ENCODE measurements at regions not wholly inside any gene's neighbourhood (a gene's known extent, or its start where the extent isn't known, plus 50 kb on each side); places are given as distances from the start of the nearest gene placed in this dataset.
"Not testable (repeated sequence)": the region's sequence is repeated elsewhere in the genome, so short reads cannot be mapped to it uniquely, and the experiment has no call there.

GRCh38 chr14:86346818-86347384, 817.0 kb downstream of the FLRT2 start:
- Histone ChIP-seq H3K27ac (ENCODE audit: low read depth, low read length) (no peak overlapping the region), H3K27me3 (ENCODE audit: control insufficient read depth, insufficient read depth, low read length) (no peaks in the 10 kb centered on the region), H3K4me3 (ENCODE audit: low read depth, low read length) (peak overlapping the region; percentile 1), H3K9me3 (ENCODE audit: control insufficient read depth, insufficient read depth, low read length) (no peaks in the 10 kb centered on the region)
- CTCF ChIA-PET, result no interaction called here
- DNase-seq (ENCODE audit: low read depth, low spot score), result no peak
- TF ChIP-seq, protein P1, sequence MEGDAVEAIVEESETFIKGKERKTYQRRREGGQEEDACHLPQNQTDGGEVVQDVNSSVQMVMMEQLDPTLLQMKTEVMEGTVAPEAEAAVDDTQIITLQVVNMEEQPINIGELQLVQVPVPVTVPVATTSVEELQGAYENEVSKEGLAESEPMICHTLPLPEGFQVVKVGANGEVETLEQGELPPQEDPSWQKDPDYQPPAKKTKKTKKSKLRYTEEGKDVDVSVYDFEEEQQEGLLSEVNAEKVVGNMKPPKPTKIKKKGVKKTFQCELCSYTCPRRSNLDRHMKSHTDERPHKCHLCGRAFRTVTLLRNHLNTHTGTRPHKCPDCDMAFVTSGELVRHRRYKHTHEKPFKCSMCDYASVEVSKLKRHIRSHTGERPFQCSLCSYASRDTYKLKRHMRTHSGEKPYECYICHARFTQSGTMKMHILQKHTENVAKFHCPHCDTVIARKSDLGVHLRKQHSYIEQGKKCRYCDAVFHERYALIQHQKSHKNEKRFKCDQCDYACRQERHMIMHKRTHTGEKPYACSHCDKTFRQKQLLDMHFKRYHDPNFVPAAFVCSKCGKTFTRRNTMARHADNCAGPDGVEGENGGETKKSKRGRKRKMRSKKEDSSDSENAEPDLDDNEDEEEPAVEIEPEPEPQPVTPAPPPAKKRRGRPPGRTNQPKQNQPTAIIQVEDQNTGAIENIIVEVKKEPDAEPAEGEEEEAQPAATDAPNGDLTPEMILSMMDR (IDR thresholded peaks at IDR 0.05; ENCODE audit: low read depth, low read length), result no peak
- POLR2A ChIA-PET, result no interaction called here

DNA sequence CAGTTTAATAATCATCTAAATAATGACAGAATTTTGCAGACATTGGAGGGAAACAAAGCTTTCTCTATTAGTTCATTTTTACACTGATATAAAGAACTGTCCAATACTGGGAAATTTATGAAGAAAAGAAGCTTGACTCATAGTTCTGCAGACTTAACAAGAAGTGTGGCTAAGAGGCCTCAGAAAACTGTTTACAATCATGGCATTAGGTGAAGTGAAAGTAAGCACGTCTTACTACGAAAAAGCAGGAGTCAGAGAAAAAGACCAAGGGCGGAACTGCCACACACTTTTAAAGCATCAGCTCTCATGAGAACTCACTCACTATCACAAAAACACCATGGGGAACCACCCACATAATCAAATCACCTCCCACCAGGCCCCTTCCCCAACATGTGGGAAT, 804.4 kb downstream of the FLRT2 start:
- Histone ChIP-seq H3K9me3 (ENCODE audit: control insufficient read depth, insufficient read depth, low read length) (no peaks in the 10 kb centered on the region), H3K4me3 (ENCODE audit: low read depth, low read length) (no peak overlapping the region), H3K27me3 (ENCODE audit: control insufficient read depth, insufficient read depth, low read length) (no peaks in the 10 kb centered on the region), H3K27ac (ENCODE audit: low read depth, low read length) (no peak overlapping the region)
- POLR2A ChIA-PET, result no interaction called here
- DNase-seq (ENCODE audit: low read depth, low spot score), result peak; percentile 3
- TF ChIP-seq, protein P1 (IDR thresholded peaks at IDR 0.05; ENCODE audit: low read depth, low read length), result no peak
- CTCF ChIA-PET, result no interaction called here

DNA sequence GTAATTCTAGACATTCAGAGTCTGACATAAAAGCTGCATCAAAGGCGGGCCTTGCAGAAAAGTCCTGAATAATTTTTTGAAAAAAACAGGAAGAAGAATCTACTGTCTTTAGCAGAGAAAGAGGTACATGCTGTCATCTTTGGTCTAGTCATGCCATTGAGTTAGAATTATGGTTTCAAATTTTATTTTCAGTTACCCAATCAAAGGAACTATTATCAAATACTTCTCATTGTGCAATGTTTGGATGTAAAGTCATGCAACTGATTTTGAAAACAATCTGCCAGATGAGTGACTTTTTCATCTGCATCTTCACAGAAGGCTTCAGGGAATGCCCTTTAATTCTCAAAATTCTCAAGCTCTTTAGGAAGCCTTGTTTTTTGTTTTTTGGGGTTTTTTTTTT, 803.5 kb downstream of the FLRT2 start:
- Histone ChIP-seq H3K27ac (ENCODE audit: low read depth, low read length) (no peak overlapping the region), H3K9me3 (ENCODE audit: control insufficient read depth, insufficient read depth, low read length) (no peaks in the 10 kb centered on the region), H3K27me3 (ENCODE audit: control insufficient read depth, insufficient read depth, low read length) (no peaks in the 10 kb centered on the region), H3K4me3 (ENCODE audit: low read depth, low read length) (no peak overlapping the region)
- POLR2A ChIA-PET, result no interaction called here
- CTCF ChIA-PET, result interaction anchor here (0.6 kb wide), 1 partner anchor 598 kb away, joined by 3 read pairs; no protein-coding TSS in a partner anchor
- TF ChIP-seq, protein P1 (IDR thresholded peaks at IDR 0.05; ENCODE audit: low read depth, low read length), result no peak
- no peak for DNase-seq (ENCODE audit: low read depth, low spot score)

- TF ChIP-seq, protein P1 (IDR thresholded peaks at IDR 0.05; ENCODE audit: low read depth, low read length), result no peak
- no peaks in the 10 kb centered on the region for H3K27me3 ChIP-seq (ENCODE audit: control insufficient read depth, insufficient read depth, low read length)
- H3K9me3 ChIP-seq (ENCODE audit: control insufficient read depth, insufficient read depth, low read length), result no peaks in the 10 kb centered on the region
- CTCF ChIA-PET, result no interaction called here
- H3K27ac ChIP-seq (ENCODE audit: low read depth, low read length), result no peak overlapping the region
- H3K4me3 ChIP-seq (ENCODE audit: low read depth, low read length), result no peak overlapping the region
- POLR2A ChIA-PET, result no interaction called here
- DNase-seq (ENCODE audit: low read depth, low spot score), result no peak
These were observed 801.4 kb downstream of the FLRT2 start for GRCh38 chr14:86331341-86331740.

- CTCF ChIA-PET, result no interaction called here
- Histone ChIP-seq H3K4me3 (ENCODE audit: low read depth, low read length) (no peak overlapping the region), H3K27me3 (ENCODE audit: control insufficient read depth, insufficient read depth, low read length) (no peaks in the 10 kb centered on the region), H3K9me3 (ENCODE audit: control insufficient read depth, insufficient read depth, low read length) (no peaks in the 10 kb centered on the region), H3K27ac (ENCODE audit: low read depth, low read length) (no peak overlapping the region)
- no peak for DNase-seq (ENCODE audit: low read depth, low spot score)
- POLR2A ChIA-PET, result no interaction called here
- TF ChIP-seq, protein P1 (IDR thresholded peaks at IDR 0.05; ENCODE audit: low read depth, low read length), result no peak
These were observed 791.2 kb downstream of the FLRT2 start for GRCh38 chr14:86321151-86321550.

DNA sequence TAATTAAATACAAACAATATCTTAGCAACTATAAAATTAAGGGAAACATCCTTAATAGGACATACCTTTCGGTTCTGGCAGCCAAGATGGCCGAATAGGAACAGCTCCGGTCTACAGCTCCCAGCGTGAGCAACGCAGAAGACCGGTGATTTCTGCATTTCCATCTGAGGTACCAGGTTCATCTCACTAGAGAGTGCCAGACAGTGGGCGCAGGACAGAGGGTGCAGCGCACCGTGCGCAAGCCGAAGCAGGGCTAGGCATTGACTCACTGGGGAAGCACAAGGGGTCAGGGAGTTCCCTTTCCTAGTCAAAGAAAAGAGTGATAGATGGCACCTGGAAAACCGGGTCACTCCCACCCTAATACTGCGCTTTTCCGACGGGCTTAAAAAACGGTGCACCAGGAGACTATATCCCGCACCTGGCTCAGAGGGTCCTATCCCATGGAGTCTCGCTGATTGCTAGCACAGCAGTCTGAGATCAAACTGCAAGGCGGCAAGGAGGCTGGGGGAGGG, 782.3 kb downstream of the FLRT2 start:
- CTCF ChIA-PET; H3K27ac ChIP-seq (ENCODE audit: low read depth, low read length); H3K9me3 ChIP-seq (ENCODE audit: control insufficient read depth, insufficient read depth, low read length); DNase-seq (ENCODE audit: low read depth, low spot score); H3K27me3 ChIP-seq (ENCODE audit: control insufficient read depth, insufficient read depth, low read length); POLR2A ChIA-PET; H3K4me3 ChIP-seq (ENCODE audit: low read depth, low read length): not testable (repeated sequence)

Measured in AG04450 (cell line).